H9 (cell line): ENCODE measurements at regions not wholly inside any gene's neighbourhood (a gene's known extent, or its start where the extent isn't known, plus 50 kb on each side); places are given as distances from the start of the nearest gene placed in this dataset.

Source experiments
- DNase-seq: peaks from one replicate; pipeline ENCODE4 v3.0.0-alpha.2; 2017
- H2AFZ ChIP-seq: one replicate; pipeline ENCODE4 v1.6.1; 2013; ENCODE audit warnings: mild to moderate bottlenecking, low read length, control low read depth, moderate library complexity
- H2AK5ac ChIP-seq: 2 replicates; pipeline ENCODE4 v1.6.1; 2013; ENCODE audit warnings: low read length, control low read depth, mixed read lengths; ENCODE audit not compliant: insufficient read length
- H2BK120ac ChIP-seq: one replicate; pipeline ENCODE4 v1.6.1; 2013; ENCODE audit warnings: low read depth, mild to moderate bottlenecking, low read length, control low read depth, inconsistent platforms; ENCODE audit not compliant: poor library complexity, severe bottlenecking
- H2BK12ac ChIP-seq: 2 replicates; pipeline ENCODE4 v1.6.1; 2013; ENCODE audit warnings: low read length, control low read depth, mixed read lengths, low read depth; ENCODE audit not compliant: insufficient read length
- H2BK15ac ChIP-seq: 2 replicates; pipeline ENCODE4 v1.6.1; 2013; ENCODE audit warnings: low read depth, low read length, control low read depth
- H2BK20ac ChIP-seq: one replicate; pipeline ENCODE4 v1.6.1; 2013; ENCODE audit warnings: low read depth, mild to moderate bottlenecking, low read length, control low read depth, inconsistent platforms; ENCODE audit not compliant: poor library complexity, severe bottlenecking
- H2BK5ac ChIP-seq: 2 replicates; pipeline ENCODE4 v1.6.1; 2013; ENCODE audit warnings: low read length, control low read depth, mixed read lengths; ENCODE audit not compliant: insufficient read length
- H3K14ac ChIP-seq: 2 replicates; pipeline ENCODE4 v1.6.1; 2013; ENCODE audit warnings: low read length, control low read depth; ENCODE audit not compliant: insufficient read depth
- H3K18ac ChIP-seq: 2 replicates; pipeline ENCODE4 v1.6.1; 2013; ENCODE audit warnings: low read depth, mild to moderate bottlenecking, mixed read lengths, low read length, control low read depth; ENCODE audit not compliant: insufficient read length
- H3K23ac ChIP-seq: 2 replicates; pipeline ENCODE4 v1.6.1; 2013; ENCODE audit warnings: low read length, control low read depth, mixed read lengths, low read depth; ENCODE audit not compliant: insufficient read length
- H3K23me2 ChIP-seq: 2 replicates; pipeline ENCODE4 v1.6.1; 2013; ENCODE audit warnings: low read depth, mild to moderate bottlenecking, mixed read lengths, low read length, control low read depth; ENCODE audit not compliant: insufficient read length, poor library complexity, severe bottlenecking
- H3K27ac ChIP-seq: 2 replicates; pipeline ENCODE4 v1.5.1; 2013; ENCODE audit warnings: low read length, control low read depth, mixed read lengths, low read depth; ENCODE audit not compliant: insufficient read length
- H3K27me3 ChIP-seq: 2 replicates; pipeline ENCODE4 v1.6.1; 2013; ENCODE audit warnings: low read length, control low read depth, inconsistent platforms; ENCODE audit not compliant: insufficient read depth
- H3K4ac ChIP-seq: 2 replicates; pipeline ENCODE4 v1.6.1; 2013; ENCODE audit warnings: low read depth, mild to moderate bottlenecking, control low read depth, inconsistent platforms, low read length, moderate library complexity
- H3K4me1 ChIP-seq: 2 replicates; pipeline ENCODE4 v1.6.1; 2013; ENCODE audit warnings: low read length, control low read depth, inconsistent platforms; ENCODE audit not compliant: insufficient read depth
- H3K4me2 ChIP-seq: 2 replicates; pipeline ENCODE4 v1.6.1; 2013; ENCODE audit warnings: low read length, control low read depth, mixed read lengths; ENCODE audit not compliant: insufficient read length, insufficient read depth
- H3K56ac ChIP-seq: 2 replicates; pipeline ENCODE4 v1.6.1; 2013; ENCODE audit warnings: low read depth, mild to moderate bottlenecking, mixed read lengths, low read length, control low read depth; ENCODE audit not compliant: insufficient read length
- H3K79me1 ChIP-seq: 2 replicates; pipeline ENCODE4 v1.6.1; 2013; ENCODE audit warnings: low read depth, mild to moderate bottlenecking, moderate library complexity, low read length, control low read depth, inconsistent platforms; ENCODE audit not compliant: insufficient read depth, poor library complexity, severe bottlenecking
- H3K79me2 ChIP-seq: 2 replicates; pipeline ENCODE4 v1.6.1; 2013; ENCODE audit warnings: low read length, control low read depth, inconsistent platforms; ENCODE audit not compliant: insufficient read depth
- H3K9ac ChIP-seq: 2 replicates; pipeline ENCODE4 v1.6.1; 2013; ENCODE audit warnings: low read length, control low read depth, mixed read lengths; ENCODE audit not compliant: insufficient read length; ENCODE audit errors: extremely low read depth
- H3K9me3 ChIP-seq: one replicate; pipeline ENCODE4 v1.6.1; 2013; ENCODE audit warnings: low read depth, low read length, inconsistent platforms; ENCODE audit not compliant: control insufficient read depth
- H3T11ph ChIP-seq: one replicate; pipeline ENCODE4 v1.6.1; 2013; ENCODE audit warnings: mild to moderate bottlenecking, low read length, control low read depth, inconsistent platforms
- H4K20me1 ChIP-seq: one replicate; pipeline ENCODE4 v1.6.1; 2013; ENCODE audit not compliant: control insufficient read depth, insufficient read length, insufficient read depth
- H4K5ac ChIP-seq: 2 replicates; pipeline ENCODE4 v1.6.1; 2013; ENCODE audit warnings: low read depth, mild to moderate bottlenecking, mixed read lengths, low read length, control low read depth; ENCODE audit not compliant: insufficient read length
- H4K8ac ChIP-seq: replicated peaks from 2 replicates; pipeline ENCODE4 v1.6.1; 2013; ENCODE audit warnings: low read length, control low read depth, mixed read lengths, low read depth; ENCODE audit not compliant: insufficient read length
- H4K91ac ChIP-seq: 2 replicates; pipeline ENCODE4 v1.6.1; 2013; ENCODE audit warnings: low read depth, mild to moderate bottlenecking, moderate library complexity, mixed read lengths, low read length, control low read depth; ENCODE audit not compliant: insufficient read length
- H3K27ac Mint-ChIP-seq, 3 experiments: 2 replicates in 2 of 3; 3 replicates in 1 of 3; pipeline ENCODE4 v1.8.0; 2020 to 2021; ENCODE audit warnings: mixed read lengths in 3 of 3, mild to moderate bottlenecking in 1 of 3, moderate library complexity in 1 of 3
- H3K27me3 Mint-ChIP-seq: 2 replicates; pipeline ENCODE4 v1.8.0; 2021; ENCODE audit warnings: low read depth, mild to moderate bottlenecking, moderate library complexity, mixed read lengths
- H3K36me3 Mint-ChIP-seq, 3 experiments: 2 replicates in 2 of 3; 3 replicates in 1 of 3; pipeline ENCODE4 v1.8.0; 2020 to 2021; ENCODE audit warnings: low read depth in 3 of 3, mixed read lengths in 3 of 3; ENCODE audit not compliant: insufficient read depth in 1 of 3
- H3K4me1 Mint-ChIP-seq, 2 experiments: 2 replicates each; pipeline ENCODE4 v1.8.0; 2020; ENCODE audit warnings: mixed read lengths in 2 of 2
- H3K4me3 Mint-ChIP-seq, 2 experiments: 2 replicates in 1 of 2; 3 replicates in 1 of 2; pipeline ENCODE4 v1.8.0; 2020 to 2021; ENCODE audit warnings: mild to moderate bottlenecking in 2 of 2, mixed read lengths in 2 of 2, moderate library complexity in 1 of 2
- H3K9me3 Mint-ChIP-seq, 2 experiments: 2 replicates in 1 of 2; 3 replicates in 1 of 2; pipeline ENCODE4 v1.8.0; 2020; ENCODE audit warnings: mild to moderate bottlenecking in 2 of 2, mixed read lengths in 2 of 2, moderate library complexity in 1 of 2
- WGBS: extraction: QIAGEN DNeasy Blood & Tissue Kit; methylation state at CpG from one replicate; pipeline ENCODE4 v1.1.7; 2013; ENCODE audit warnings: missing lambda C conversion rate, low lambda C conversion rate, mixed read lengths; ENCODE audit not compliant: insufficient read length; ENCODE audit errors: extremely low coverage; 5-methylcytosine and 5-hydroxymethylcytosine counted together
- TF ChIP-seq, protein P1 (sequence below): fragments of 200-600 bp; sonication (generic); conservative IDR thresholded peaks from 3 replicates; pipeline ENCODE4 v1.8.0; 2021; ENCODE audit warnings: antibody characterized with exemption, mild to moderate bottlenecking

DNA sequence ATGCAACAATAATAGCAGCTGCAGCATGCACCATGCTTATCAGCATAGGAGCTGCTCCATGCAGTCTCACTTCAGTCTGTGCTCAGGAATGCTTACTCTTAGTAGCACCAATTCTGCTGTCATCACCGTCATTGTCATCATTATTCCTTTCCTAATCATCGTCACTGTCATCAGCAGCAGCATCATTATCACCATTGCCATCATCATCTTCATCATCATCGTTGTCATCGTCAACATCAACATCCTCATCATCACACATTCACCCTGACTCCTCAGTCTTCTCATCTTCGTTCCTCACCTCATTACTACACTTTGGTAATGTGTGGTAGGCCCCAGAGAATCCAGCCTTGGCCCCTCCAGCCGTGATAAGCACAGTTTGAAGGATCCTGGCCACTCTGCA is 545.0 kb downstream of the TNS3 start:
- Mint-ChIP-seq H3K4me3 (no peak overlapping the region), H3K27ac (no peak overlapping the region)

More for the DNA sequence above, 545.0 kb downstream of the TNS3 start:
- H3K4me1 Mint-ChIP-seq = peaks cover 17 to 21% of the 10 kb centered on the region in 2 experiments
- Histone ChIP-seq H2AFZ (no peak overlapping the region), H3K4me2 (no peak overlapping the region), H3K18ac (no peak overlapping the region), H3K9me3 (no peaks in the 10 kb centered on the region), H3K4me1 (no peaks in the 10 kb centered on the region), H2BK20ac (no peak overlapping the region), H3K27me3 (no peaks in the 10 kb centered on the region), H2BK15ac (no peak overlapping the region), H2BK120ac (no peak overlapping the region), H4K5ac (no peak overlapping the region), H3K79me2 (no peaks in the 10 kb centered on the region), H2BK12ac (no peak overlapping the region), H3K79me1 (no peaks in the 10 kb centered on the region), H4K8ac (no peak overlapping the region), H2BK5ac (no peak overlapping the region), H4K91ac (no peak overlapping the region), H3K4ac (no peak overlapping the region), H3K23ac (no peak overlapping the region), H3K27ac (no peak overlapping the region), H2AK5ac (no peak overlapping the region), H3K14ac (no peak overlapping the region), H3T11ph (no peak overlapping the region), H3K56ac (no peak overlapping the region), H3K9ac (no peak overlapping the region), H3K23me2 (no peaks in the 10 kb centered on the region), H4K20me1 (no peaks in the 10 kb centered on the region)
- DNase-seq = no peak
- no peaks in the 10 kb centered on the region for H3K9me3 Mint-ChIP-seq
- H3K36me3 Mint-ChIP-seq = no peaks in the 10 kb centered on the region; a peak in 1 of 7 replicates
- TF ChIP-seq, protein P1, sequence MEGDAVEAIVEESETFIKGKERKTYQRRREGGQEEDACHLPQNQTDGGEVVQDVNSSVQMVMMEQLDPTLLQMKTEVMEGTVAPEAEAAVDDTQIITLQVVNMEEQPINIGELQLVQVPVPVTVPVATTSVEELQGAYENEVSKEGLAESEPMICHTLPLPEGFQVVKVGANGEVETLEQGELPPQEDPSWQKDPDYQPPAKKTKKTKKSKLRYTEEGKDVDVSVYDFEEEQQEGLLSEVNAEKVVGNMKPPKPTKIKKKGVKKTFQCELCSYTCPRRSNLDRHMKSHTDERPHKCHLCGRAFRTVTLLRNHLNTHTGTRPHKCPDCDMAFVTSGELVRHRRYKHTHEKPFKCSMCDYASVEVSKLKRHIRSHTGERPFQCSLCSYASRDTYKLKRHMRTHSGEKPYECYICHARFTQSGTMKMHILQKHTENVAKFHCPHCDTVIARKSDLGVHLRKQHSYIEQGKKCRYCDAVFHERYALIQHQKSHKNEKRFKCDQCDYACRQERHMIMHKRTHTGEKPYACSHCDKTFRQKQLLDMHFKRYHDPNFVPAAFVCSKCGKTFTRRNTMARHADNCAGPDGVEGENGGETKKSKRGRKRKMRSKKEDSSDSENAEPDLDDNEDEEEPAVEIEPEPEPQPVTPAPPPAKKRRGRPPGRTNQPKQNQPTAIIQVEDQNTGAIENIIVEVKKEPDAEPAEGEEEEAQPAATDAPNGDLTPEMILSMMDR = no peak
- H3K27me3 Mint-ChIP-seq = peaks cover 5% of the 10 kb centered on the region; the same call in 1 of the 2 replicates
- WGBS = 100% methylated on average over 2 of the region's 6 CpGs
